Left ventricle myocardium inferior (tissue), 1 donor: ENCODE measurements at regions not wholly inside any gene's neighbourhood (a gene's known extent, or its start where the extent isn't known, plus 50 kb on each side); places are given as distances from the start of the nearest gene placed in this dataset.
"Not testable (repeated sequence)": the region's sequence is repeated elsewhere in the genome, so short reads cannot be mapped to it uniquely, and the experiment has no call there.

Experiments used
- DNase-seq: peaks from one replicate; pipeline ENCODE4 v3.0.0-alpha.2; 2020
- H3K27ac ChIP-seq: fragments of 200-600 bp; replicated peaks from 2 replicates; pipeline ENCODE4 v1.8.0; 2021
- H3K27me3 ChIP-seq: fragments of 200-600 bp; 2 replicates; pipeline ENCODE4 v1.8.0; 2021; ENCODE audit warnings: low read depth
- H3K36me3 ChIP-seq: fragments of 200-600 bp; 2 replicates; pipeline ENCODE4 v1.8.0; 2021
- H3K4me1 ChIP-seq: fragments of 200-600 bp; 2 replicates; pipeline ENCODE4 v1.8.0; 2021
- H3K4me3 ChIP-seq: fragments of 200-600 bp; 2 replicates; pipeline ENCODE4 v1.8.0; 2021; ENCODE audit warnings: mild to moderate bottlenecking, moderate library complexity
- H3K9me3 ChIP-seq: fragments of 200-600 bp; replicated peaks from 2 replicates; pipeline ENCODE4 v1.8.0; 2021
- CTCF ChIP-seq: fragments of 200-600 bp; IDR thresholded peaks from 2 replicates; pipeline ENCODE4 v1.8.0; 2021; ENCODE audit warnings: antibody characterized with exemption, mild to moderate bottlenecking, borderline replicate concordance
- intact Hi-C: fragments of 100-400 bp; cut with micrococcal nuclease; formaldehyde crosslinking; loops from one replicate; pipeline ENCODE4 v1.11.0; 2022
- donor health status: DM: no; HTN: yes; CAD: no; lungs with severe emphysema.

- Histone ChIP-seq H3K9me3 (peaks cover 10% of the 10 kb centered on the region), H3K27me3 (peaks cover 20% of the 10 kb centered on the region), H3K27ac (no peak overlapping the region), H3K4me3 (no peak overlapping the region), H3K4me1 (no peaks in the 10 kb centered on the region), H3K36me3 (no peaks in the 10 kb centered on the region)
- TF ChIP-seq CTCF = no peak
- intact Hi-C loops = no loop called here
- no peak for DNase-seq
These were observed 75.5 kb upstream of the TGM3 start for GRCh38 chr20:2220298-2220697.

GRCh38 chr20:2221921-2222320, 73.9 kb upstream of the TGM3 start:
- H3K4me1 ChIP-seq = no peaks in the 10 kb centered on the region
- no peak overlapping the region for H3K27ac ChIP-seq
- peaks cover 10% of the 10 kb centered on the region for H3K9me3 ChIP-seq
- no peak for DNase-seq
- H3K27me3 ChIP-seq = peaks cover 10% of the 10 kb centered on the region
- H3K4me3 ChIP-seq = no peak overlapping the region
- intact Hi-C loops = no loop called here
- TF ChIP-seq CTCF = no peak
- no peaks in the 10 kb centered on the region for H3K36me3 ChIP-seq

GRCh38 chr20:2223558-2224367, 72.0 kb upstream of the TGM3 start:
- Histone ChIP-seq H3K4me3 (no peak overlapping the region), H3K27ac (no peak overlapping the region), H3K9me3 (peaks cover 10% of the 10 kb centered on the region), H3K27me3 (peaks cover 10% of the 10 kb centered on the region), H3K36me3 (no peaks in the 10 kb centered on the region), H3K4me1 (no peaks in the 10 kb centered on the region)
- no peak for DNase-seq
- intact Hi-C loops = no loop called here
- TF ChIP-seq CTCF = no peak

- no peak overlapping the region for H3K27ac ChIP-seq
- no peaks in the 10 kb centered on the region for H3K36me3 ChIP-seq
These were observed 71.5 kb upstream of the TGM3 start for GRCh38 chr20:2224368-2224639.

GRCh38 chr20:2227285-2227684, 68.5 kb upstream of the TGM3 start:
- H3K4me3 ChIP-seq, H3K4me1 ChIP-seq, intact Hi-C loops, H3K9me3 ChIP-seq, DNase-seq, H3K27ac ChIP-seq, H3K36me3 ChIP-seq: not testable (repeated sequence)
- H3K27me3 ChIP-seq = peaks cover 18% of the 10 kb centered on the region

More at GRCh38 chr20:2224368-2224639, 71.5 kb upstream of the TGM3 start:
- peaks cover 14% of the 10 kb centered on the region for H3K27me3 ChIP-seq
- no peak overlapping the region for H3K4me3 ChIP-seq
- peaks cover 7% of the 10 kb centered on the region for H3K9me3 ChIP-seq
- H3K4me1 ChIP-seq = no peaks in the 10 kb centered on the region
- DNase-seq = no peak
- intact Hi-C loops = no loop called here
- no peak for TF ChIP-seq CTCF

GRCh38 chr20:2227861-2228260, 67.9 kb upstream of the TGM3 start:
- no peak for DNase-seq
- no peak for TF ChIP-seq CTCF
- no peaks in the 10 kb centered on the region for H3K36me3 ChIP-seq
- H3K4me1 ChIP-seq = no peaks in the 10 kb centered on the region
- intact Hi-C loops = no loop called here
- H3K27me3 ChIP-seq = peaks cover 18% of the 10 kb centered on the region
- H3K9me3 ChIP-seq = no peaks in the 10 kb centered on the region
- no peak overlapping the region for H3K4me3 ChIP-seq
- no peak overlapping the region for H3K27ac ChIP-seq
